ENCODE measurements at regions not wholly inside any gene's neighbourhood (a gene's known extent, or its start where the extent isn't known, plus 50 kb on each side); places are given as distances from the start of the nearest gene placed in this dataset.
A peak's percentile ranks its signal among the peaks of the same experiment; 100 is the strongest.

DNA sequence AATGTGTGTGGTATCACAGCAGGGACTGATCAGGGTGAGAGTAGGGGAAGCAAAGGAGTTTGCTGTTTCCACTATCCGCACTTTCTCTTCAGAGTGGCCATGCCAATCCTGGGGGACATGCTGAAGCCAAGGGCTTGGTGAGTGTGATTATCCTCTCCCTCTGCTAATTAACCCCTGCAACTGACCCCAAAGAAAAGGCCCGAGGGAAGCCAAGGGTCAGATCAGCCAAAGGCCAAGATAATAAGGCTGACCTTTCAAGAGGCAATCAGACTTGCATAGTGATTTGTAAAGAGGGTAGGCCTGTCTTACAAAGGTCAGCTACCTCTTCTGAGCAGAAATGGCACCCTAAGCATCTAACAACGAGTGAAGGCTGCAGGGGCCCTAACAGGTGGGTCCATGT is 420.5 kb upstream of the CPEB2 start:
- no peaks in the 10 kb centered on the region for H3K27me3 ChIP-seq (ENCODE audit: insufficient read depth, low read depth)
- no peaks in the 10 kb centered on the region for H3K79me2 ChIP-seq (ENCODE audit: low read depth)
- no peak for TF ChIP-seq EZH2 (IDR thresholded peaks at IDR 0.05; ENCODE audit: low read depth)
- TF ChIP-seq, protein P1, sequence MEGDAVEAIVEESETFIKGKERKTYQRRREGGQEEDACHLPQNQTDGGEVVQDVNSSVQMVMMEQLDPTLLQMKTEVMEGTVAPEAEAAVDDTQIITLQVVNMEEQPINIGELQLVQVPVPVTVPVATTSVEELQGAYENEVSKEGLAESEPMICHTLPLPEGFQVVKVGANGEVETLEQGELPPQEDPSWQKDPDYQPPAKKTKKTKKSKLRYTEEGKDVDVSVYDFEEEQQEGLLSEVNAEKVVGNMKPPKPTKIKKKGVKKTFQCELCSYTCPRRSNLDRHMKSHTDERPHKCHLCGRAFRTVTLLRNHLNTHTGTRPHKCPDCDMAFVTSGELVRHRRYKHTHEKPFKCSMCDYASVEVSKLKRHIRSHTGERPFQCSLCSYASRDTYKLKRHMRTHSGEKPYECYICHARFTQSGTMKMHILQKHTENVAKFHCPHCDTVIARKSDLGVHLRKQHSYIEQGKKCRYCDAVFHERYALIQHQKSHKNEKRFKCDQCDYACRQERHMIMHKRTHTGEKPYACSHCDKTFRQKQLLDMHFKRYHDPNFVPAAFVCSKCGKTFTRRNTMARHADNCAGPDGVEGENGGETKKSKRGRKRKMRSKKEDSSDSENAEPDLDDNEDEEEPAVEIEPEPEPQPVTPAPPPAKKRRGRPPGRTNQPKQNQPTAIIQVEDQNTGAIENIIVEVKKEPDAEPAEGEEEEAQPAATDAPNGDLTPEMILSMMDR (conservative IDR thresholded peaks at IDR 0.05), result no peak
- H2AFZ ChIP-seq, result no peak overlapping the region
- intact Hi-C loops (cut with micrococcal nuclease; ENCODE audit: unreplicated experiment), result loop anchor here (10.0 kb wide), 1 partner anchor 133 kb away; no protein-coding TSS in a partner anchor
- H3F3A ChIP-seq (ENCODE audit: insufficient read depth, low read depth), result peaks cover 16% of the 10 kb centered on the region; the same call in 1 of the 2 replicates
- ChIA-PET POLR2A (ENCODE audit: unreplicated experiment) (no interaction called here), CTCF (interaction anchor here (0.7 kb wide), 1 partner anchor 50 kb away, joined by 3 read pairs; no protein-coding TSS in a partner anchor)
- H3K4me1 ChIP-seq (replicated peaks; ENCODE audit: insufficient read depth), result peaks cover 15% of the 10 kb centered on the region; the same call in 1 of the 2 replicates
- no TSS peak for BruUV-seq (replicated peaks)
- no peaks in the 10 kb centered on the region for H3K36me3 ChIP-seq (ENCODE audit: low read depth)
- no peaks in the 10 kb centered on the region for H4K20me1 ChIP-seq (ENCODE audit: insufficient read depth)
- no peak for DNase-seq
- H3K4me3 ChIP-seq, result no peak overlapping the region
- H3K27ac ChIP-seq, result no peak overlapping the region
- no peak overlapping the region for H3K4me2 ChIP-seq
- no peaks in the 10 kb centered on the region for H3K9me2 ChIP-seq (ENCODE audit: insufficient read depth)
- H3K9me3 ChIP-seq (ENCODE audit: insufficient read depth, low read depth), result no peaks in the 10 kb centered on the region

DNA sequence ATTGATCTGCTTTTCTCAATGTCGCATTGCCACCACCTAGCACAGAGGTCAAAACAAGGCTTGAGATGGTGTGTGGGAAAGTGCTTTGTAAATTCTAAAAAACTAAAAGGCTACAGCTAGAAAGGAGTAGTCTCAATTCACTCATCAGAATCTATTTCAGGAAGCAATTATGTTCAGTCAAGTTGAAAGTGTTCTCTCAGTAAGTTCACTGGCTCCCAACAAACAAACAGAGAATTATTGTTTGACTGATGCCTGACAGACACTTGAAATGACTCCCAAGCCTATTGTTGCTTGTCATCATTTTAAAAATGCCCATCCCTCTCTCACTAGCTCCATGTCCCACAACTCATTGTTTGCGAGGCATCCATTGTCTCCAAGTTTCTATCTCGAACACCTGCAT is 419.6 kb upstream of the CPEB2 start:
- peaks cover 16% of the 10 kb centered on the region; the same call in 1 of the 2 replicates for H3F3A ChIP-seq (ENCODE audit: insufficient read depth, low read depth)
- no TSS peak for BruUV-seq (replicated peaks)
- no peak overlapping the region for H3K4me3 ChIP-seq
- no peaks in the 10 kb centered on the region for H4K20me1 ChIP-seq (ENCODE audit: insufficient read depth)
- no peak overlapping the region for H3K4me2 ChIP-seq
- no peaks in the 10 kb centered on the region for H3K79me2 ChIP-seq (ENCODE audit: low read depth)
- TF ChIP-seq EZH2 (IDR thresholded peaks at IDR 0.05; ENCODE audit: low read depth), result no peak
- TF ChIP-seq, protein P1 (conservative IDR thresholded peaks at IDR 0.05), result no peak
- H2AFZ ChIP-seq, result no peak overlapping the region
- DNase-seq, result no peak
- peaks cover 15% of the 10 kb centered on the region; the same call in 1 of the 2 replicates for H3K4me1 ChIP-seq (replicated peaks; ENCODE audit: insufficient read depth)
- H3K9me3 ChIP-seq (ENCODE audit: insufficient read depth, low read depth), result no peaks in the 10 kb centered on the region
- no peaks in the 10 kb centered on the region for H3K9me2 ChIP-seq (ENCODE audit: insufficient read depth)
- intact Hi-C loops (cut with micrococcal nuclease; ENCODE audit: unreplicated experiment), result loop anchor here (10.0 kb wide), 1 partner anchor 132 kb away; no protein-coding TSS in a partner anchor
- H3K27ac ChIP-seq, result no peak overlapping the region
- H3K27me3 ChIP-seq (ENCODE audit: insufficient read depth, low read depth), result no peaks in the 10 kb centered on the region
- H3K36me3 ChIP-seq (ENCODE audit: low read depth), result no peaks in the 10 kb centered on the region
- CTCF ChIA-PET, result no interaction called here
- POLR2A ChIA-PET (ENCODE audit: unreplicated experiment), result no interaction called here

DNA sequence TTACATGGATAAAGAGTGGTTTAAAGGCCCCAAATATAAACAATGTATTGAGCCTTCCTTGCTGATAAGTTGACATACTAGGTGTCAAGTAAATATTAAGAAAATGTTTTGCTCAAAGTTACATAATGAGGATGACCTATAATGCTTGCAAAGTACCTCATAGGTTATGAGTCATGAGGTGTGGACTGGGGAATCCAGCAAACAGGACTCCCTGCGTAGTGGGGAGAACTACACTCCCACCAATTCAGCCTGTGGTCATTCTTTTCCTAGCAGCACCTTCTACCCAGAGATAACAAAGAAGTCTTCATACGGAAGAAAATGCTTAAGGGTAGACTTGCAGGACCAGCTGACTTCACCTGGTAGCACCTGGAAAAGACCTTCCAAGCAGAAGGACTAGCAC is 418.9 kb upstream of the CPEB2 start:
- H3K4me2 ChIP-seq, result peak overlapping the region; percentile 42

More for the DNA sequence above, 418.9 kb upstream of the CPEB2 start:
- Histone ChIP-seq H3K9me3 (ENCODE audit: insufficient read depth, low read depth) (no peaks in the 10 kb centered on the region), H3K27ac (no peak overlapping the region), H3K79me2 (ENCODE audit: low read depth) (no peaks in the 10 kb centered on the region), H3K9me2 (ENCODE audit: insufficient read depth) (no peaks in the 10 kb centered on the region), H3K27me3 (ENCODE audit: insufficient read depth, low read depth) (no peaks in the 10 kb centered on the region), H3F3A (ENCODE audit: insufficient read depth, low read depth) (peaks cover 16% of the 10 kb centered on the region; the same call in 1 of the 2 replicates), H3K4me3 (no peak overlapping the region), H2AFZ (no peak overlapping the region), H3K36me3 (ENCODE audit: low read depth) (no peaks in the 10 kb centered on the region), H4K20me1 (ENCODE audit: insufficient read depth) (no peaks in the 10 kb centered on the region), H3K4me1 (replicated peaks; ENCODE audit: insufficient read depth) (peaks cover 15% of the 10 kb centered on the region; the same call in 1 of the 2 replicates)
- TF ChIP-seq, protein P1 (conservative IDR thresholded peaks at IDR 0.05), result no peak
- TF ChIP-seq EZH2 (IDR thresholded peaks at IDR 0.05; ENCODE audit: low read depth), result no peak
- POLR2A ChIA-PET (ENCODE audit: unreplicated experiment), result no interaction called here
- intact Hi-C loops (cut with micrococcal nuclease; ENCODE audit: unreplicated experiment), result loop anchor here (10.0 kb wide), 1 partner anchor 131 kb away; no protein-coding TSS in a partner anchor
- peak; percentile 26 to 71 for DNase-seq
- no TSS peak for BruUV-seq (replicated peaks)
- CTCF ChIA-PET, result no interaction called here
